DND-41 (cell line): ENCODE measurements at regions not wholly inside any gene's neighbourhood (a gene's known extent, or its start where the extent isn't known, plus 50 kb on each side); places are given as distances from the start of the nearest gene placed in this dataset.

Experiments used
- EZH2 ChIP-seq: IDR thresholded peaks from 3 replicates; pipeline ENCODE4 v1.6.1; 2012; ENCODE audit warnings: borderline replicate concordance, low read depth, mild to moderate bottlenecking, moderate library complexity, low read length, inconsistent platforms; ENCODE audit not compliant: severe bottlenecking
- TF ChIP-seq, protein P1 (sequence below): IDR thresholded peaks from 2 replicates; pipeline ENCODE4 v1.5.1; 2012; ENCODE audit warnings: borderline replicate concordance, low read length, moderate library complexity, mild to moderate bottlenecking; ENCODE audit not compliant: poor library complexity, severe bottlenecking; ENCODE audit errors: extremely low read depth

DNA sequence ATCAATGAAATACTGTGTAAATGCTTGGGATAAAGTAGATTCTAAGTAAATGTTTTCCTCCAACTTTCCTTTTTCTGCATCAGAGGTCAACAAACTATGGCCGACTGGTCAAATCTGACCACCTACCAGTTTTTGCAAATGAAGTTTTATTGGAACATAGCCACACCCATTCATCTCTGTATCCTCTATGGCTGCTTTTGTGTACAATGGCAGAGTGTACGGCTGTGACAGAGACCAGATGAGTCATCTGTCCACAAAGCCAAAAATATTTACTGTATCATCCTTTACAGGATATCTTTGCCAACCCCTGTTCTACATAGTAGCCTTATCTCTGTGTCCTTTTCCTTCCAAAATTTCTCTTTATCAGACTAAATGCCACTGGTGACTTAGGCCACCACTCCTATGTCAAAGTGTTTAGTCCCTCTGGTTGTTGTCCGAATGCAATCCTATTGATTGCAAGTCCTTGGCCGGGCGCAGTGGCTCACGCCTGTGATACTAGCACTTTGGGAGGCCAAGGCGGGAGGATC lies 218.4 kb upstream of the KLF4 start:
- TF ChIP-seq, protein P1, sequence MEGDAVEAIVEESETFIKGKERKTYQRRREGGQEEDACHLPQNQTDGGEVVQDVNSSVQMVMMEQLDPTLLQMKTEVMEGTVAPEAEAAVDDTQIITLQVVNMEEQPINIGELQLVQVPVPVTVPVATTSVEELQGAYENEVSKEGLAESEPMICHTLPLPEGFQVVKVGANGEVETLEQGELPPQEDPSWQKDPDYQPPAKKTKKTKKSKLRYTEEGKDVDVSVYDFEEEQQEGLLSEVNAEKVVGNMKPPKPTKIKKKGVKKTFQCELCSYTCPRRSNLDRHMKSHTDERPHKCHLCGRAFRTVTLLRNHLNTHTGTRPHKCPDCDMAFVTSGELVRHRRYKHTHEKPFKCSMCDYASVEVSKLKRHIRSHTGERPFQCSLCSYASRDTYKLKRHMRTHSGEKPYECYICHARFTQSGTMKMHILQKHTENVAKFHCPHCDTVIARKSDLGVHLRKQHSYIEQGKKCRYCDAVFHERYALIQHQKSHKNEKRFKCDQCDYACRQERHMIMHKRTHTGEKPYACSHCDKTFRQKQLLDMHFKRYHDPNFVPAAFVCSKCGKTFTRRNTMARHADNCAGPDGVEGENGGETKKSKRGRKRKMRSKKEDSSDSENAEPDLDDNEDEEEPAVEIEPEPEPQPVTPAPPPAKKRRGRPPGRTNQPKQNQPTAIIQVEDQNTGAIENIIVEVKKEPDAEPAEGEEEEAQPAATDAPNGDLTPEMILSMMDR = no peak
- TF ChIP-seq EZH2 = no peak
